Spleen (tissue), 11 donors: ENCODE measurements at regions not wholly inside any gene's neighbourhood (a gene's known extent, or its start where the extent isn't known, plus 50 kb on each side); places are given as distances from the start of the nearest gene placed in this dataset.

Source experiments
- DNase-seq: peaks from one replicate; pipeline ENCODE4 v3.0.0-alpha.2; 2020
- H3K27ac ChIP-seq, 8 donors: fragments of 200-600 bp; sonication (generic) in 7 of 8; 1 replicate in 4 of 8; 2 replicates in 4 of 8; pipeline versions ENCODE4 v1.5.0 to v1.8.0; 2016 to 2021; ENCODE audit warnings: inconsistent platforms in 4 of 8, mild to moderate bottlenecking in 4 of 8, moderate library complexity in 1 of 8
- H3K27me3 ChIP-seq, 7 donors: fragments of 200-600 bp; sonication (generic) in 6 of 7; replicated peaks in 1 of 7; 1 replicate in 4 of 7; 2 replicates in 3 of 7; pipeline versions ENCODE4 v1.5.0 to v1.8.0; 2016 to 2021; ENCODE audit warnings: inconsistent platforms in 3 of 7, mild to moderate bottlenecking in 1 of 7
- H3K36me3 ChIP-seq, 6 donors: fragments of 200-600 bp; sonication (generic) in 5 of 6; 1 replicate in 4 of 6; 2 replicates in 2 of 6; pipeline versions ENCODE4 v1.5.0 to v1.8.0; 2016 to 2021; ENCODE audit warnings: inconsistent platforms in 2 of 6
- H3K4me1 ChIP-seq, 6 donors: fragments of 200-600 bp; sonication (generic) in 5 of 6; 1 replicate in 3 of 6; 2 replicates in 3 of 6; pipeline versions ENCODE4 v1.5.0 to v1.8.0; 2016 to 2021; ENCODE audit warnings: inconsistent platforms in 3 of 6
- H3K4me3 ChIP-seq, 8 donors: fragments of 200-600 bp; sonication (generic) in 7 of 8; 1 replicate in 4 of 8; 2 replicates in 4 of 8; pipeline versions ENCODE4 v1.5.0 to v1.8.0; 2016 to 2021; ENCODE audit warnings: inconsistent platforms in 4 of 8, mild to moderate bottlenecking in 4 of 8, moderate library complexity in 2 of 8
- H3K9me3 ChIP-seq, 8 donors: fragments of 200-600 bp; sonication (generic) in 7 of 8; 1 replicate in 4 of 8; 2 replicates in 4 of 8; pipeline versions ENCODE4 v1.5.0 to v1.8.0; 2016 to 2021; ENCODE audit warnings: inconsistent platforms in 4 of 8
- POLR2A ChIP-seq, 3 donors: fragments of 450-650 bp; IDR thresholded peaks; one replicate each; pipeline ENCODE4 v1.5.1; 2017; ENCODE audit warnings: antibody characterized with exemption in 3 of 3, mild to moderate bottlenecking in 1 of 3
- POLR2AphosphoS5 ChIP-seq, 3 donors: sonication (generic); formaldehyde crosslinking; IDR thresholded peaks; one replicate each; pipeline ENCODE4 v1.5.1; 2017; ENCODE audit warnings: antibody characterized with exemption in 3 of 3
- WGBS, 5 donors: extraction: QIAGEN DNeasy Blood & Tissue Kit in 3 of 5; methylation state at CpG; one replicate each; pipeline versions ENCODE4 v1.1.5 to v1.1.7; 2013 to 2018; 5-methylcytosine and 5-hydroxymethylcytosine counted together
- intact Hi-C: fragments of 100-400 bp; cut with DNase I; formaldehyde crosslinking; loops from one replicate; pipeline ENCODE4 v1.15.0; 2023; ENCODE audit warnings: low total_unique reads
- TF ChIP-seq, protein P1 (sequence below), 11 experiments: fragments of 200-600 bp in 7 of 11; fragments of 450-650 bp in 4 of 11; sonication (generic) in 4 of 11; IDR thresholded peaks in 8 of 11; conservative IDR thresholded peaks in 3 of 11; 1 replicate in 7 of 11; 2 replicates in 4 of 11; pipeline versions ENCODE4 v1.4.0 to v1.8.0; 2016 to 2021; ENCODE audit warnings: antibody characterized with exemption in 11 of 11, inconsistent platforms in 4 of 11, mild to moderate bottlenecking in 1 of 11
- donor health status: healthy with polysubstance abuse.
- donor health status: DM: no; HTN: no; CAD: no; lungs with moderate emphysema.
- donor health status: DM: no; HTN: no; CAD: no.
- donor health status: Bipolar disorder and iron deficiency.
- donor health status: healthy.
- donor health status: DM: no; HTN: no; CAD: no.
- donor health status: DM: yes; HTN: yes; CAD: no.

DNA sequence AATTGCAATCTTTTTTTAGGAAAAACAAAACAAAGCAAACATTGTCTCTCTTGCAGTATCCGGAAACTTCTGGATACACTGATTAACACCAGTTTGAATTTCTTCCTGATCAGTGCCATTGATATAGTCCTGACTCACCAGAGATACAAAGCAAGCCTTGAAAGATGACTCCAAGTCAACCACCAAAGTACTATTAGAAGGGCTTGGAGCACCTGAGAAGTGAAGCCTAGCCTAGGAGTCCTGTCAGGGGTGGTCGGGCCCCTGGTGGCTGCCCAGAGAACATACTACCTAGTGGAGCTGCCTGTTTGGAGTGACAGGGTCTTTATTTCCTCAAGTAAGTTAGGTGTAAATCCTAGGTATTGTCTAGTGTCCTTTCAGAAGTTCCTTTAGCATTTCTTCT lies 593.2 kb downstream of the ZNF674 start:
- Histone ChIP-seq H3K9me3 (no peaks in the 10 kb centered on the region), H3K27ac (no peak overlapping the region), H3K4me3 (no peak overlapping the region), H3K36me3 (no peaks in the 10 kb centered on the region), H3K27me3 (no peaks in the 10 kb centered on the region), H3K4me1 (no peaks in the 10 kb centered on the region)
- intact Hi-C loops, result no loop called here
- WGBS, 5 donors, result 75 to 93% (median 86%) methylated on average over 2 of the region's 2 CpGs
- TF ChIP-seq, protein P1, sequence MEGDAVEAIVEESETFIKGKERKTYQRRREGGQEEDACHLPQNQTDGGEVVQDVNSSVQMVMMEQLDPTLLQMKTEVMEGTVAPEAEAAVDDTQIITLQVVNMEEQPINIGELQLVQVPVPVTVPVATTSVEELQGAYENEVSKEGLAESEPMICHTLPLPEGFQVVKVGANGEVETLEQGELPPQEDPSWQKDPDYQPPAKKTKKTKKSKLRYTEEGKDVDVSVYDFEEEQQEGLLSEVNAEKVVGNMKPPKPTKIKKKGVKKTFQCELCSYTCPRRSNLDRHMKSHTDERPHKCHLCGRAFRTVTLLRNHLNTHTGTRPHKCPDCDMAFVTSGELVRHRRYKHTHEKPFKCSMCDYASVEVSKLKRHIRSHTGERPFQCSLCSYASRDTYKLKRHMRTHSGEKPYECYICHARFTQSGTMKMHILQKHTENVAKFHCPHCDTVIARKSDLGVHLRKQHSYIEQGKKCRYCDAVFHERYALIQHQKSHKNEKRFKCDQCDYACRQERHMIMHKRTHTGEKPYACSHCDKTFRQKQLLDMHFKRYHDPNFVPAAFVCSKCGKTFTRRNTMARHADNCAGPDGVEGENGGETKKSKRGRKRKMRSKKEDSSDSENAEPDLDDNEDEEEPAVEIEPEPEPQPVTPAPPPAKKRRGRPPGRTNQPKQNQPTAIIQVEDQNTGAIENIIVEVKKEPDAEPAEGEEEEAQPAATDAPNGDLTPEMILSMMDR (IDR thresholded peaks at IDR 0.05 in 8 of 11, conservative IDR thresholded peaks at IDR 0.05 in 3 of 11), result no peak
- no peak for TF ChIP-seq POLR2A (IDR thresholded peaks at IDR 0.05)
- DNase-seq, result no peak

DNA sequence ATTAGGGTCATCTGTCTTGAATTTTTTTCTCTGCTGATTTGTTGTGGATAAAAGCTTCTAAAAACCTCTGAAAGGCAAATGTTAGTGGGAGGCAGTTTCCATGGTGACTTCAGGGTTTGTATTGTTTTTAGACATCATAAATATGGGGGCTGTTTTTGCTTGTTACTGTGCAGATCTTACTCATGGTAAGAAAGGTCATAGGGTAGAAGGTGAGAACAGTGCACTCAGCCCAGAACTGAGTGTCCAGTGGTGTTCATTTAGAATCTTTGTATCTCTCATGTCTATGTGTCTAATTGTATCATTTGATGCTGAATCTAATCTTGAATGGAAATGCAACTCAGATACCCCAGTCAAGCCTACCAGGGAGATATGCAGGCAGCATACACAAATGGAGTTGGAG lies 609.8 kb downstream of the ZNF674 start:
- Histone ChIP-seq H3K36me3 (no peaks in the 10 kb centered on the region), H3K4me1 (no peaks in the 10 kb centered on the region), H3K27ac (no peak overlapping the region), H3K27me3 (no peaks in the 10 kb centered on the region), H3K9me3 (peaks cover 0 to 10% (median 0%) of the 10 kb centered on the region in 8 donors), H3K4me3 (no peak overlapping the region)
- intact Hi-C loops, result no loop called here
- TF ChIP-seq POLR2AphosphoS5 (IDR thresholded peaks at IDR 0.05) (no peak), POLR2A (IDR thresholded peaks at IDR 0.05) (no peak)
- TF ChIP-seq, protein P1 (IDR thresholded peaks at IDR 0.05 in 8 of 11, conservative IDR thresholded peaks at IDR 0.05 in 3 of 11), result no peak
- no peak for DNase-seq

DNA sequence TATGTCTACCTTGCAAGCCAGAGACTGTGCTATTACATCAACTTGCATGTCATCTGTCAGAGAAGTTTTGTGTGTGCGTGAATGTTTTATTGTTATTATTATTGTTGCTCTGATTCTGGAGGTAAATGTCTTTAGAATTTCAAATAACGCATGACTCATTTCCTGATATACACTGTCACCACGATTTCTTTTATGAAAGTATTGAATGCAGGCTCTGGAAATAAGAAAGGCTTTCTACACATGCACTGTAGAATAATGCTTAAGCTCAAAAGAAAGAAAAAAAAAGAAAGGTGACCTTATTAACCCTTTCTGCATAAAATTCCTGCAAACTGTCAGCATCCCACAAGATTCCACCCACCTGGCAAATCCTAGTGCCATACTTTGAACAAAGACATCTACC lies 632.9 kb downstream of the ZNF674 start:
- Histone ChIP-seq H3K27me3 (no peaks in the 10 kb centered on the region), H3K27ac (no peak overlapping the region), H3K4me1 (no peaks in the 10 kb centered on the region), H3K36me3 (no peaks in the 10 kb centered on the region), H3K9me3 (no peaks in the 10 kb centered on the region), H3K4me3 (no peak overlapping the region)
- no peak for DNase-seq
- 54 to 78% (median 67%) methylated on average over 3 of the region's 3 CpGs for WGBS, 5 donors
- intact Hi-C loops, result no loop called here
- no peak for TF ChIP-seq POLR2AphosphoS5 (IDR thresholded peaks at IDR 0.05)
- no peak for TF ChIP-seq POLR2A (IDR thresholded peaks at IDR 0.05)
- TF ChIP-seq, protein P1 (IDR thresholded peaks at IDR 0.05 in 8 of 11, conservative IDR thresholded peaks at IDR 0.05 in 3 of 11), result no peak

DNA sequence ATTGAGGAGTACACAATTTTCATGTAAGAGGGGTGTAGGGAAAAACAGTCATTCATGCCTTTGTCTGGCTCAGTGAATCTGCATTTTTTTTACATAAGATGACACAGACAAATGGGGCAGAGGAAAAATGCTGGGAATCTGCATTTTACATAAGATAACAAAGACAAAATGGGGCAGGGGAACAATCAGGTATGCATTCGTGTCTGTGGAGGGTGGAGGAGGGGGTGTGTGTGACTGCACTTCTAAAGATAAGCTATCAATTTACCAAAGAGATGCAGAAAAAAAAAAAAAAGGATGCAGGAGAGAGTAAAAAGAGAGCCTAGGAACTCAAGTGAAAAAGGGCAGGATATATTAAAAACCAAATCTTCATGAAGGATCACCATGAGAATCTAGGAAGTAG lies 637.4 kb downstream of the ZNF674 start:
- WGBS, 5 donors, result 58 to 85% (median 73%) methylated on average over 1 of the region's 1 CpG
- Histone ChIP-seq H3K36me3 (no peaks in the 10 kb centered on the region), H3K4me1 (no peaks in the 10 kb centered on the region), H3K9me3 (no peaks in the 10 kb centered on the region), H3K27me3 (no peaks in the 10 kb centered on the region), H3K4me3 (no peak overlapping the region), H3K27ac (no peak overlapping the region)
- TF ChIP-seq POLR2AphosphoS5 (IDR thresholded peaks at IDR 0.05) (no peak), POLR2A (IDR thresholded peaks at IDR 0.05) (no peak)
- TF ChIP-seq, protein P1 (IDR thresholded peaks at IDR 0.05 in 8 of 11, conservative IDR thresholded peaks at IDR 0.05 in 3 of 11), result no peak
- intact Hi-C loops, result no loop called here
- no peak for DNase-seq
